ENCODE measurements at regions not wholly inside any gene's neighbourhood (a gene's known extent, or its start where the extent isn't known, plus 50 kb on each side); places are given as distances from the start of the nearest gene placed in this dataset.

GRCh38 chr4:56209767-56210166 lies 177.5 kb downstream of the AASDH start:
- TF ChIP-seq GLIS3 (CRISPR knock-in tag; IDR thresholded peaks at IDR 0.05) (no peak), RARB (CRISPR knock-in tag; IDR thresholded peaks at IDR 0.05) (no peak), ZFP30 (CRISPR knock-in tag; IDR thresholded peaks at IDR 0.05) (no peak), PPARA (CRISPR knock-in tag; IDR thresholded peaks at IDR 0.05; ENCODE audit: borderline replicate concordance) (no peak), TSHZ2 (CRISPR knock-in tag; IDR thresholded peaks at IDR 0.05) (no peak), TOX (CRISPR knock-in tag; IDR thresholded peaks at IDR 0.05; ENCODE audit: borderline replicate concordance) (no peak), CSRNP3 (CRISPR knock-in tag; IDR thresholded peaks at IDR 0.05) (no peak)
- TF ChIP-seq, protein P1, sequence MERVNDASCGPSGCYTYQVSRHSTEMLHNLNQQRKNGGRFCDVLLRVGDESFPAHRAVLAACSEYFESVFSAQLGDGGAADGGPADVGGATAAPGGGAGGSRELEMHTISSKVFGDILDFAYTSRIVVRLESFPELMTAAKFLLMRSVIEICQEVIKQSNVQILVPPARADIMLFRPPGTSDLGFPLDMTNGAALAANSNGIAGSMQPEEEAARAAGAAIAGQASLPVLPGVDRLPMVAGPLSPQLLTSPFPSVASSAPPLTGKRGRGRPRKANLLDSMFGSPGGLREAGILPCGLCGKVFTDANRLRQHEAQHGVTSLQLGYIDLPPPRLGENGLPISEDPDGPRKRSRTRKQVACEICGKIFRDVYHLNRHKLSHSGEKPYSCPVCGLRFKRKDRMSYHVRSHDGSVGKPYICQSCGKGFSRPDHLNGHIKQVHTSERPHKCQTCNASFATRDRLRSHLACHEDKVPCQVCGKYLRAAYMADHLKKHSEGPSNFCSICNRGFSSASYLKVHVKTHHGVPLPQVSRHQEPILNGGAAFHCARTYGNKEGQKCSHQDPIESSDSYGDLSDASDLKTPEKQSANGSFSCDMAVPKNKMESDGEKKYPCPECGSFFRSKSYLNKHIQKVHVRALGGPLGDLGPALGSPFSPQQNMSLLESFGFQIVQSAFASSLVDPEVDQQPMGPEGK (CRISPR knock-in tag; IDR thresholded peaks at IDR 0.05; ENCODE audit: borderline replicate concordance), result no peak
